DND-41 (cell line): ENCODE measurements at regions not wholly inside any gene's neighbourhood (a gene's known extent, or its start where the extent isn't known, plus 50 kb on each side); places are given as distances from the start of the nearest gene placed in this dataset.

Experiments used
- CTCF ChIP-seq: IDR thresholded peaks from 2 replicates; pipeline ENCODE4 v1.5.1; 2012; ENCODE audit warnings: borderline replicate concordance, low read length, moderate library complexity, mild to moderate bottlenecking; ENCODE audit not compliant: poor library complexity, severe bottlenecking; ENCODE audit errors: extremely low read depth
- EZH2 ChIP-seq: IDR thresholded peaks from 3 replicates; pipeline ENCODE4 v1.6.1; 2012; ENCODE audit warnings: borderline replicate concordance, low read depth, mild to moderate bottlenecking, moderate library complexity, low read length, inconsistent platforms; ENCODE audit not compliant: severe bottlenecking

- TF ChIP-seq CTCF (no peak), EZH2 (no peak)
Measured at GRCh38 chr3:24713516-24713915, 218.9 kb upstream of the THRB start.
